Right cardiac atrium (tissue), 5 donors: ENCODE measurements at regions not wholly inside any gene's neighbourhood (a gene's known extent, or its start where the extent isn't known, plus 50 kb on each side); places are given as distances from the start of the nearest gene placed in this dataset.
A peak's percentile ranks its signal among the peaks of the same experiment; 100 is the strongest.
"Not testable (repeated sequence)": the region's sequence is repeated elsewhere in the genome, so short reads cannot be mapped to it uniquely, and the experiment has no call there.

ENCODE experiments used
- ATAC-seq, 2 donors: fragments of 200-7000 bp; cut with Tn5 transposase; one replicate each; pipeline versions ENCODE4 v1.8.0 to v1.9.1; 2020; ENCODE audit warnings: moderate library complexity in 2 of 2, mild to moderate bottlenecking in 1 of 2
- DNase-seq, 3 donors: peaks; one replicate each; pipeline ENCODE4 v3.0.0-alpha.2; 2020
- H3K27ac ChIP-seq: one replicate; pipeline ENCODE4 v1.5.1; 2013; ENCODE audit warnings: mild to moderate bottlenecking, low read length, control low read depth, moderate library complexity
- H3K27me3 ChIP-seq: one replicate; pipeline ENCODE4 v1.6.1; 2013; ENCODE audit not compliant: control insufficient read depth, insufficient read depth
- H3K4me1 ChIP-seq: one replicate; pipeline ENCODE4 v1.6.1; 2013; ENCODE audit warnings: low read length; ENCODE audit not compliant: control insufficient read depth, insufficient read depth
- H3K4me3 ChIP-seq: one replicate; pipeline ENCODE4 v1.5.1; 2013; ENCODE audit warnings: low read length, control low read depth
- H3K9me3 ChIP-seq: one replicate; pipeline ENCODE4 v1.6.1; 2013; ENCODE audit warnings: low read length; ENCODE audit not compliant: control insufficient read depth
- WGBS: extraction: QIAGEN DNeasy Blood & Tissue Kit; methylation state at CpG from one replicate; pipeline ENCODE4 v1.1.7; 2013; 5-methylcytosine and 5-hydroxymethylcytosine counted together
- intact Hi-C, 4 donors: fragments of 100-400 bp; cut with DNase I; formaldehyde crosslinking; loops; one replicate each; pipeline versions ENCODE4 v1.11.0 to v1.14.0; 2022 to 2023
- donor health status: healthy with polysubstance abuse.
- donor health status: DM: no; HTN: yes; CAD: no.
- donor health status: DM: no; HTN: no; CAD: no.
- donor health status: DM: no; HTN: yes; CAD: no; lungs with severe emphysema.
- donor health status: DM: yes; HTN: yes; CAD: no.

DNA sequence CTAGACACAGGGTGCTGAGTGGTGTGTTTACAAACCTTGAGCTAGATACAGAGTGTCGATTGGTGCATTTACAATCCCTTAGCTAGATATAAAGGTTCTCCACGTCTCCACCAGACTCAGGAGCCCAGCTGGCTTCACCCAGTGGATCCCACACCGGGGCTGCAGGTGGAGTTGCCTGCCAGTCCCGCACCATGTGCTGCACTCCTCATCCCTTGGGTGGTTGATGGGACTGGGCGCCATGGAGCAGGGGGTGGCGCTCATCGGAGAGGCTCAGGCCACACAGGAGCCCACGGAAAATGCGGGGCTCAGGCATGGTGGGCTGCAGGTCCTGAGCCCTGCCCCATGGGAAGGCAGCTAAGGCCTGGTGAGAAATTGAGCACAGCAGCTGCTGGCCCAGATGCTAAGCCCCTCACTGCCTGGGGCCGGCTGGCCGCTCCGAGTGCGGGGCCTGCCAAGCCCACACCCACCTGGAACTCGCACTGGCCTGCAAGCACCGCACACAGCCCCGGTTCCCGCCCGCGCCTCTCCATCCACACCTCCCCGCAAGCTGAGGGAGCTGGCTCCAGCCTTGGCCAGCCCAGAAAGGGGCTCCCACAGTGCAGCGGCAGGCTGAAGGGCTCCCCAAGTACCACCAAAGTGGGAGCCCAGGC is 418.4 kb downstream of the KIF20B start:
- intact Hi-C loops, H3K4me3 ChIP-seq, H3K27ac ChIP-seq, ATAC-seq, H3K27me3 ChIP-seq, H3K4me1 ChIP-seq, H3K9me3 ChIP-seq: not testable (repeated sequence)
- 92% methylated on average over 21 of the region's 21 CpGs for WGBS
- DNase-seq = peak in 1 of 3 donors; percentile 45

DNA sequence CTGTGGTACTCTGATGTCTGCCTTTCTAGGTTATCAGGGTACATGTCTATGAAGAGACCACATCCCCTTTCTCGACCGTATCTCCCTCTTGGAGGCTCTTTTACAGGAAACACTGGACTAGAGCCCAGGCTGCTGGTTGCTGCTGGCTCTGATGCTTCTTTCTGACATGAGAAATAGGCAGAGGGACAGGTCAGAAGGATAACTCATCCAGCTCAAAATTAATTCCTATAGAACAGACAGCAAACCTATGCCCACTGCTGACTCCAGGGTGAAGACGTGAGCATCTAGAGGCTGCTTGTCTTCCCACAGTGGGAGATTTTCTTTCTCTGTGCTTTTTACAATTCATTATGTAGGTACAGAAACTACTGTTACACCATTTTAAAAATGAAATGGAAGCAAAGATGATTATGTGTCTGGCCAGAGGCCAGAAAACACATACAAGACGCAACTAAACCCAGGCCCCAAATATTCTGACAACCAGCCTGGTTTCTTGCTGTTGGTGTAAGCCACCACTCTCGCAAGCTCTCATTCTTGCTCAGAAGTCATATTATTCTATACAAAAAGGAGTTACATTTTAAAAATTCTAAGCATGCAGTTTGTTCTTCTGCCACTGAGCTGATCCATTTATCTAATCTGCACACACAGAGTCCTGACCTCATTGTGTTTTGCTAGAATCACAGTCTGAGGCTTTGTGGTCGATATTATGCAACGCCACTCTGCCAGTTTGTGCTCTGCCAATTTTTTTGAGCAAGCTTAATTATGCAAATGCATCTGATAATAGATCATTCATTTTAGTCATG is 424.3 kb downstream of the KIF20B start:
- WGBS = 23% methylated on average over 7 of the region's 7 CpGs
- Histone ChIP-seq H3K4me3 (no peak overlapping the region), H3K27me3 (no peaks in the 10 kb centered on the region), H3K9me3 (no peaks in the 10 kb centered on the region), H3K4me1 (no peaks in the 10 kb centered on the region), H3K27ac (no peak overlapping the region)
- peak in 1 of 3 donors; percentile 48 for DNase-seq
- intact Hi-C loops = no loop called here
- ATAC-seq = peak in 1 of 2 donors; percentile 64

DNA sequence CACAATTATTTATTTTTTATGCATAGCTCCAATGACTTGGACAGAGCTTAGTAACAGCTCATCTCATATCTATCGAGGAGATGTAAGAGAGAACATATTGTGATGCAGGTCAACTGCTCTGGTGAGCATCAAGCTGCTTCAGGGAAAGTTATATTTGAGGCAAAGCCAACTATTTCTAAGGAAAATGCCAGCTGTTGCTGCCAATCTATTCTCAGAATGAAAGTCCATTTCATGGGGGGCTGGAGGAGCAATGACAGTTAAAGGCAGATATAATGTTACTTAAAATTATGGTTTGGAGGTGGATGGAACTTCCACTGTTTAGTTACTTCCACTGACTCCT is 424.8 kb downstream of the KIF20B start:
- 22% methylated on average over 1 of the region's 1 CpG for WGBS
- Histone ChIP-seq H3K4me1 (no peaks in the 10 kb centered on the region), H3K27ac (no peak overlapping the region), H3K4me3 (no peak overlapping the region), H3K27me3 (no peaks in the 10 kb centered on the region), H3K9me3 (no peaks in the 10 kb centered on the region)
- ATAC-seq (no peak), DNase-seq (no peak)
- intact Hi-C loops = no loop called here

GRCh38 chr10:90130321-90131086 is 429.1 kb downstream of the KIF20B start:
- Histone ChIP-seq H3K27me3 (no peaks in the 10 kb centered on the region), H3K9me3 (peaks cover under 1% of the 10 kb centered on the region), H3K4me3 (no peak overlapping the region), H3K27ac (no peak overlapping the region), H3K4me1 (no peaks in the 10 kb centered on the region)
- intact Hi-C loops = no loop called here
- WGBS = 85% methylated on average over 2 of the region's 2 CpGs
- ATAC-seq = no peak
- DNase-seq = no peak

GRCh38 chr10:90133606-90134005 is 432.2 kb downstream of the KIF20B start:
- H3K27ac ChIP-seq = no peak overlapping the region
- ATAC-seq = no peak
- H3K4me3 ChIP-seq = no peak overlapping the region
- H3K9me3 ChIP-seq = peaks cover 6% of the 10 kb centered on the region
- H3K27me3 ChIP-seq = no peaks in the 10 kb centered on the region
- WGBS = 60% methylated on average over 2 of the region's 2 CpGs
- H3K4me1 ChIP-seq = no peaks in the 10 kb centered on the region
- no peak for DNase-seq
- intact Hi-C loops = no loop called here

GRCh38 chr10:90136731-90137316 is 435.4 kb downstream of the KIF20B start:
- Histone ChIP-seq H3K9me3 (peaks cover 6% of the 10 kb centered on the region), H3K27ac (no peak overlapping the region), H3K4me3 (no peak overlapping the region), H3K27me3 (no peaks in the 10 kb centered on the region), H3K4me1 (no peaks in the 10 kb centered on the region)
- ATAC-seq (no peak), DNase-seq (no peak)
- WGBS = 76% methylated on average over 8 of the region's 8 CpGs
- intact Hi-C loops = no loop called here

DNA sequence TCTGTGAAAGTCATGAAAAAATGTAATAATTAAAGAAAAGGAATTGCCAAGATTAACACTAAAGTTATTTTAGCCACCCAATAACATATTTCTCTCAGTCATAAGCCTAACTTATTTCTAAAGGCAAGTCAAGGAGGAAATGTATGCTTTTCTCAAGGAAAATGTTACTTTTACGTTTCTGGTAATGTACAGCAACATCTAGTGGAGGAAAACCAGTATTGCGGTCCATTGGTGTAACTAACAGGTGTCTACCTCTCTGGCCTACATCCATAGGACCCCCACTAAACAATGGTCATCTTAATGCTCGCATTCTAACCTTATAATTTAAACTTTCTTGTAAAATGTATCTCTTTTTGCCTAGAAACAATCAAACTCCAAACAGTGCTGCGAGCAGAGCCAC is 437.5 kb downstream of the KIF20B start:
- Histone ChIP-seq H3K9me3 (peaks cover 6% of the 10 kb centered on the region), H3K4me3 (no peak overlapping the region), H3K4me1 (no peaks in the 10 kb centered on the region), H3K27ac (no peak overlapping the region), H3K27me3 (no peaks in the 10 kb centered on the region)
- DNase-seq = no peak
- no peak for ATAC-seq
- intact Hi-C loops = no loop called here
- WGBS = 76% methylated on average over 4 of the region's 4 CpGs

DNA sequence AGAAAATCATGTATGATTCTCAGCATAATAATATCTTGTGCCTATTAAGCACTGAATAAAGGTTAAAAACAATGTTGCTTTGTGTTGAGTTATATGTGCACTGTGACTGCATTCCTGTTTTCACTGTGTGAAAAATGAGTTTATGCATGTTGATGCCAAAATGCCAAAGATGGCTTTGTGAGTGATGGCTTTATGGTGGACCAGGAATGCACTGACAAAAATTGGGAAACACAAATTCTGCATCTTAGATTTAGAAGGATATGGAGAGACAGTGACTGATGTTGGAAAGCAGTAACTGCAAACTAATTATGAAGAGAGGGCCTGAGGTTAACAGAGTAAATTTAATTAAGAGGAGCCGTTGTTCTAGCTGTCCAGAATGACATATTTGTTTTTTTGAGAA is 440.4 kb downstream of the KIF20B start:
- ATAC-seq = no peak
- WGBS = 83% methylated on average over 1 of the region's 1 CpG

DNA sequence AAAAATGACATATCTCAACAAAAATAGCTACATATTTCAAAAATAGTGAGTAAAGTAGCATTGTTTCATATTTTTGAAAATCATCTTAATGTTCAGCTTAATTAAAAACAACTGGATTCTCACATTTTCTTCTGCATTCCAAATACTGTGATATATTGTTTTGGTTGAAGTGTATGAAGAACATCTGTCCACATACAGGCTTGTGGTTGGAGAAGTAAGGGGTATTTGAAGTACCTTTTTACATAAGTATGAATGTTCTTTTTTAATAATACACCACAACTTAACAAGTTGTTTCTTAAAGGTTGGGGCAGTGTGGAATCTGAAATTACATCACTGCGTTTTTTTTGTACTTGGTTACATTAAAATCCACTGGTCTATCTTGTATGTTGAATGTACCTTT is 442.5 kb downstream of the KIF20B start:
- DNase-seq (no peak), ATAC-seq (no peak)
- Histone ChIP-seq H3K4me1 (no peaks in the 10 kb centered on the region), H3K27ac (no peak overlapping the region), H3K9me3 (no peaks in the 10 kb centered on the region), H3K4me3 (no peak overlapping the region), H3K27me3 (no peaks in the 10 kb centered on the region)
- WGBS = 87% methylated on average over 1 of the region's 1 CpG
- intact Hi-C loops = loop anchor here in 2 of 4 donors (10.0 kb wide), 2 partner anchors 189 to 349 kb away; no protein-coding TSS in a partner anchor

More for the DNA sequence above, 440.4 kb downstream of the KIF20B start:
- no peak for DNase-seq
- no peaks in the 10 kb centered on the region for H3K27me3 ChIP-seq
- H3K27ac ChIP-seq = no peak overlapping the region
- H3K4me1 ChIP-seq = no peaks in the 10 kb centered on the region
- intact Hi-C loops = loop anchor here in 2 of 4 donors (10.0 kb wide), 2 partner anchors 187 to 347 kb away; no protein-coding TSS in a partner anchor
- no peak overlapping the region for H3K4me3 ChIP-seq
- H3K9me3 ChIP-seq = peaks cover under 1% of the 10 kb centered on the region

DNA sequence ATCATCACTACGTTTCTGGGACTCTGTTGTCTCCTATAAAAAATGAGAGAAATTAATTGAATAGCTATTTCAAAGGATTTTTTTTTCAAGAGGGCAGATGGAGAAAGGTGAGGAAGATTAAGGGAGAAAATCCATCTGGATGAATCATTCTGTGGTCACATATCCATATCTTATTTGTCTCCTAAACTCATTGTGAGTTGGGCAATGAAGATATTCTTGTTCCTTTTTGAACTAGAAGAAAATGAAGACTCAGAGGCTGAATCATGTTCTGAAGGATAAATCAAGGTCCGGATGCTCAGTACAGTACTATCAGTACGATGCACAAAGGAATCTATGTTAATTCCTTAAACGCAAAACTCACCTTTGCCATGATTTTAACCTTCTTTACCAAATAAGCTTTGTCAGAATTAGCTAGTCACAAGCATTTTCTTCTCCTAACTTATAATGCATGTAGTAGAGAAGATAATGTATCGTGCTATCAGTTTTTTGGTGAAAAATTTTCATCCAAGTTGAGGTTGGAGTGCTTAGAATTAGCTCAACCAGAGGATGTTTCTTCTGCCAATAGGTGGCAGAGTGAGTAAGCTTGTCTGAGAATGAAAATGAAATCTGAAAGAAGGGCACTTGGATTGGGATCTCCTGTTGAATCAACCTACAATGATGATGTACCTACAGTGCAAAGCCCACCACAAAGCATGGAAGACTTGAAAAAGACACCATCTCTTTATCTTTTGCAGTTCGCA is 446.9 kb downstream of the KIF20B start:
- intact Hi-C loops = loop anchor here in 2 of 4 donors (10.0 kb wide), 2 partner anchors 193 to 353 kb away; no protein-coding TSS in a partner anchor
- WGBS = 64% methylated on average over 6 of the region's 6 CpGs
- H3K27ac ChIP-seq = no peak overlapping the region
- no peaks in the 10 kb centered on the region for H3K9me3 ChIP-seq
- ATAC-seq (no peak), DNase-seq (no peak)
- H3K4me3 ChIP-seq = no peak overlapping the region
- no peaks in the 10 kb centered on the region for H3K27me3 ChIP-seq
- no peaks in the 10 kb centered on the region for H3K4me1 ChIP-seq
